Upper lobe of left lung (tissue), 6 donors: ENCODE measurements at regions not wholly inside any gene's neighbourhood (a gene's known extent, or its start where the extent isn't known, plus 50 kb on each side); places are given as distances from the start of the nearest gene placed in this dataset.

Source experiments
- ATAC-seq, 2 donors: fragments of 200-7000 bp; cut with Tn5 transposase; one replicate each; pipeline ENCODE4 v1.9.1; 2022; ENCODE audit warnings: mild to moderate bottlenecking in 2 of 2, moderate library complexity in 2 of 2; ENCODE audit not compliant: low FRiP score in 2 of 2
- DNase-seq, 2 donors: peaks; one replicate each; pipeline ENCODE4 v3.0.0-alpha.2; 2019 to 2020
- H3K27ac ChIP-seq, 4 donors: fragments of 200-600 bp; sonication (generic); one replicate each; pipeline ENCODE4 v1.5.1; 2016 to 2019
- H3K27me3 ChIP-seq, 4 donors: fragments of 200-600 bp; sonication (generic); one replicate each; pipeline ENCODE4 v1.5.1; 2017 to 2019
- H3K36me3 ChIP-seq, 4 donors: fragments of 200-600 bp; sonication (generic); one replicate each; pipeline ENCODE4 v1.5.1; 2016 to 2019
- H3K4me1 ChIP-seq, 4 donors: fragments of 200-600 bp; sonication (generic); one replicate each; pipeline ENCODE4 v1.5.1; 2018 to 2019
- H3K4me3 ChIP-seq, 4 donors: fragments of 200-600 bp; sonication (generic); one replicate each; pipeline ENCODE4 v1.5.1; 2017 to 2019; ENCODE audit warnings: mild to moderate bottlenecking in 2 of 4, moderate library complexity in 1 of 4
- H3K9me3 ChIP-seq, 4 donors: fragments of 200-600 bp; sonication (generic); one replicate each; pipeline ENCODE4 v1.5.1; 2018 to 2019
- CTCF ChIP-seq, 6 experiments: fragments of 450-650 bp in 4 of 6; fragments of 200-600 bp in 2 of 6; sonication (generic) in 2 of 6; IDR thresholded peaks; one replicate each; pipeline ENCODE4 v1.5.1; 2016 to 2019; ENCODE audit warnings: antibody characterized with exemption in 6 of 6
- EP300 ChIP-seq, 4 donors: sonication (generic); formaldehyde crosslinking; IDR thresholded peaks; one replicate each; pipeline ENCODE4 v1.5.1; 2017; ENCODE audit warnings: antibody characterized with exemption in 4 of 4, control low read depth in 2 of 4
- POLR2A ChIP-seq, 4 donors: fragments of 450-650 bp; IDR thresholded peaks; one replicate each; pipeline ENCODE4 v1.5.1; 2016 to 2017; ENCODE audit warnings: antibody characterized with exemption in 4 of 4, mild to moderate bottlenecking in 2 of 4
- POLR2AphosphoS5 ChIP-seq, 2 donors: sonication (generic); formaldehyde crosslinking; IDR thresholded peaks; one replicate each; pipeline ENCODE4 v1.5.1; 2017; ENCODE audit warnings: antibody characterized with exemption in 2 of 2
- WGBS, 2 donors: methylation state at CpG; one replicate each; pipeline ENCODE4 v1.1.5; 2017 to 2018; 5-methylcytosine and 5-hydroxymethylcytosine counted together
- donor health status: DM: no; HTN: no; CAD: no; lungs with moderate emphysema.
- donor health status: DM: no; HTN: yes; CAD: no; lungs with severe emphysema.

- Histone ChIP-seq H3K36me3 (no peaks in the 10 kb centered on the region), H3K27ac (no peak overlapping the region), H3K4me3 (no peak overlapping the region), H3K27me3 (no peaks in the 10 kb centered on the region), H3K4me1 (peaks cover 0 to 4% (median 1%) of the 10 kb centered on the region in 4 donors), H3K9me3 (no peaks in the 10 kb centered on the region)
- no peak for ATAC-seq
- TF ChIP-seq EP300 (IDR thresholded peaks at IDR 0.05): no peak
- no peak for TF ChIP-seq CTCF (IDR thresholded peaks at IDR 0.05)
- TF ChIP-seq POLR2AphosphoS5 (IDR thresholded peaks at IDR 0.05): no peak
- TF ChIP-seq POLR2A (IDR thresholded peaks at IDR 0.05): no peak
- DNase-seq: no peak
- 84 to 90% methylated on average over 7 to 8 of the region's 8 CpGs for WGBS, 2 donors
Observed at GRCh38 chr4:185966549-185966948, 102.4 kb upstream of the TLR3 start.

- no peaks in the 10 kb centered on the region for H3K36me3 ChIP-seq
- no peaks in the 10 kb centered on the region for H3K27me3 ChIP-seq
- peaks cover 0 to 4% (median 1%) of the 10 kb centered on the region in 4 donors for H3K4me1 ChIP-seq
- no peaks in the 10 kb centered on the region for H3K9me3 ChIP-seq
- DNase-seq (no peak), ATAC-seq (no peak)
- 88 to 89% methylated on average over 4 of the region's 4 CpGs for WGBS, 2 donors
- H3K27ac ChIP-seq: no peak overlapping the region
- TF ChIP-seq POLR2A (IDR thresholded peaks at IDR 0.05) (no peak), CTCF (IDR thresholded peaks at IDR 0.05) (no peak), POLR2AphosphoS5 (IDR thresholded peaks at IDR 0.05) (no peak), EP300 (IDR thresholded peaks at IDR 0.05) (no peak)
- H3K4me3 ChIP-seq: no peak overlapping the region
Observed at GRCh38 chr4:185966997-185967775, 101.8 kb upstream of the TLR3 start.

GRCh38 chr4:185969657-185970056, 99.3 kb upstream of the TLR3 start:
- Histone ChIP-seq H3K36me3 (no peaks in the 10 kb centered on the region), H3K27me3 (no peaks in the 10 kb centered on the region), H3K4me3 (no peak overlapping the region), H3K9me3 (no peaks in the 10 kb centered on the region), H3K4me1 (peaks cover 0 to 4% (median 1%) of the 10 kb centered on the region in 4 donors), H3K27ac (no peak overlapping the region)
- WGBS, 2 donors: 94% methylated on average over 1 of the region's 1 CpG; no CpG with 5 or more reads in 1 of the 2 donors
- ATAC-seq: no peak
- no peak for DNase-seq
- TF ChIP-seq POLR2AphosphoS5 (IDR thresholded peaks at IDR 0.05) (no peak), POLR2A (IDR thresholded peaks at IDR 0.05) (no peak), CTCF (IDR thresholded peaks at IDR 0.05) (no peak), EP300 (IDR thresholded peaks at IDR 0.05) (no peak)

GRCh38 chr4:185987961-185988627, 80.9 kb upstream of the TLR3 start:
- DNase-seq: no peak
- H3K27me3 ChIP-seq: no peaks in the 10 kb centered on the region
- H3K4me3 ChIP-seq: no peak overlapping the region
- no peak overlapping the region for H3K27ac ChIP-seq
- peak in 1 of 2 donors; percentile 53 for ATAC-seq
- TF ChIP-seq CTCF (IDR thresholded peaks at IDR 0.05) (no peak), EP300 (IDR thresholded peaks at IDR 0.05) (no peak), POLR2AphosphoS5 (IDR thresholded peaks at IDR 0.05) (no peak), POLR2A (IDR thresholded peaks at IDR 0.05) (no peak)
- no peaks in the 10 kb centered on the region for H3K36me3 ChIP-seq
- H3K9me3 ChIP-seq: peaks cover 0 to 5% (median 0%) of the 10 kb centered on the region in 4 donors
- no peaks in the 10 kb centered on the region for H3K4me1 ChIP-seq
- WGBS, 2 donors: 90% methylated on average over 6 of the region's 6 CpGs
